ENCODE measurements at regions not wholly inside any gene's neighbourhood (a gene's known extent, or its start where the extent isn't known, plus 50 kb on each side); places are given as distances from the start of the nearest gene placed in this dataset.

DNA sequence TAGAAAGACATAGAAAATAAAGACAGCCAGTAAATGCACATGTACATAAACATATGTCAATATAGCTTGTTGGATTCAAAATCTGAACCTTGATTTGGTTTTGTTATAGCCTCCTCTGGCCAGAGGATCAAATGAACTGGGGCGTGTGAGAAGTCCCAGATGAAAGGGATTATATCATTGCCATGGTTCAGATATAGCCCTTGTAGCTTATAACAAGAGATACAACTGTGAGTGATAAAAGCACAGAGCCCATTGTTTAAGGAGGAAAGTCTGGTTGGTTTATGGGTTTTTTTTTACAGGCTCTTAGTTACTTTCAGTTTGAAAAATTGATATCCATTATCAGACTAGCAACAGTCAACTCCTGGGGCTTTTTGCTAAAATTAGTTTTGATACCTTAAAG lies 101.7 kb upstream of the GLRA2 start (continued):
- TF ChIP-seq HMGXB3 (CRISPR knock-in tag; IDR thresholded peaks at IDR 0.05; ENCODE audit: borderline replicate concordance) = no peak
- TF ChIP-seq ZFX (CRISPR knock-in tag; IDR thresholded peaks at IDR 0.05; ENCODE audit: low read depth) = no peak
- TF ChIP-seq, protein P1, sequence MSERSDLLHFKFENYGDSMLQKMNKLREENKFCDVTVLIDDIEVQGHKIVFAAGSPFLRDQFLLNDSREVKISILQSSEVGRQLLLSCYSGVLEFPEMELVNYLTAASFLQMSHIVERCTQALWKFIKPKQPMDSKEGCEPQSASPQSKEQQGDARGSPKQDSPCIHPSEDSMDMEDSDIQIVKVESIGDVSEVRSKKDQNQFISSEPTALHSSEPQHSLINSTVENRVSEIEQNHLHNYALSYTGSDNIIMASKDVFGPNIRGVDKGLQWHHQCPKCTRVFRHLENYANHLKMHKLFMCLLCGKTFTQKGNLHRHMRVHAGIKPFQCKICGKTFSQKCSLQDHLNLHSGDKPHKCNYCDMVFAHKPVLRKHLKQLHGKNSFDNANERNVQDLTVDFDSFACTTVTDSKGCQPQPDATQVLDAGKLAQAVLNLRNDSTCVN (CRISPR knock-in tag; IDR thresholded peaks at IDR 0.05; ENCODE audit: borderline replicate concordance) = no peak
- TF ChIP-seq SRF (IDR thresholded peaks at IDR 0.05; ENCODE audit: low read depth, low read length) = no peak

DNA sequence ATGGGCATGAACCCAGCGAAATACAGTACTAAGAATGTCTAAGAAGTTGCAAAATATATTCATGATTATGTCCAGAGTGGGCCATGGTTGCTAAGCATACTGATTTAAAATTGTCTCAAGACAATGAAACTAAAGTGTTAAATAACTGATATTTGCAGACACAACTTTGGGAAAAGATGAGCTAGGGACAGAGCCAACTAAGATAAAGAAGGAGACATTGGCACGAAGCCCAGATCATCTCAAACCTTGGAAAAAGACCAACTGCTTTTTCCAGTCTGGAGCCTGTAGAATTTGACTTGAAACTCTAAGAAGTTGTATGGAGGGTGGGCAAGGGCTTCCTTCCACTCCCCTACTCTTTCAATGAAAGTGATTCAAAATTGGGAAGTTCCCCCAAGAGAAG lies 108.5 kb upstream of the GLRA2 start:
- Histone ChIP-seq H4K20me1 (ENCODE audit: insufficient read depth, low read length) (no peaks in the 10 kb centered on the region), H3K27ac (ENCODE audit: extremely low read length, insufficient read depth, low read length) (no peak overlapping the region), H3K79me2 (ENCODE audit: insufficient read depth, low read length) (no peaks in the 10 kb centered on the region), H3K9me3 (ENCODE audit: low read length) (no peaks in the 10 kb centered on the region), H3K27me3 (ENCODE audit: control insufficient read depth in 1 of 2, insufficient read depth in 2 of 2, low read length in 2 of 2) (no peaks in the 10 kb centered on the region), H3K4me1 (ENCODE audit: insufficient read depth, low read length) (no peaks in the 10 kb centered on the region), H2AFZ (ENCODE audit: low read length) (no peak overlapping the region), H3K4me2 (ENCODE audit: low read depth, low read length) (no peak overlapping the region), H3K36me3 (replicated peaks in 1 of 2; ENCODE audit: control insufficient read depth in 1 of 2, insufficient read depth in 2 of 2, low read length in 2 of 2) (no peaks in the 10 kb centered on the region), H3K9ac (ENCODE audit: insufficient read depth, low read depth, low read length) (no peak overlapping the region), H3K4me3 (replicated peaks in 1 of 3; ENCODE audit: insufficient read depth in 1 of 3, low read depth in 2 of 3, low read length in 3 of 3) (no peak overlapping the region)
- FAIRE-seq = no peak
- ChIA-PET POLR2A (no interaction called here), CTCF (ENCODE audit: low intra/inter-chr PET ratio, low total read pairs) (no interaction called here)
- intact Hi-C loops (cut with micrococcal nuclease; ENCODE audit: unreplicated experiment) = no loop called here
- TF ChIP-seq HHEX (CRISPR knock-in tag; IDR thresholded peaks at IDR 0.05) (no peak), PRMT3 (CRISPR knock-in tag; IDR thresholded peaks at IDR 0.05; ENCODE audit: borderline replicate concordance, low read depth) (no peak), TMF1 (CRISPR knock-in tag; IDR thresholded peaks at IDR 0.05; ENCODE audit: low read depth) (no peak), ZC3H13 (CRISPR knock-in tag; IDR thresholded peaks at IDR 0.05) (no peak)
- TF ChIP-seq, protein P2, sequence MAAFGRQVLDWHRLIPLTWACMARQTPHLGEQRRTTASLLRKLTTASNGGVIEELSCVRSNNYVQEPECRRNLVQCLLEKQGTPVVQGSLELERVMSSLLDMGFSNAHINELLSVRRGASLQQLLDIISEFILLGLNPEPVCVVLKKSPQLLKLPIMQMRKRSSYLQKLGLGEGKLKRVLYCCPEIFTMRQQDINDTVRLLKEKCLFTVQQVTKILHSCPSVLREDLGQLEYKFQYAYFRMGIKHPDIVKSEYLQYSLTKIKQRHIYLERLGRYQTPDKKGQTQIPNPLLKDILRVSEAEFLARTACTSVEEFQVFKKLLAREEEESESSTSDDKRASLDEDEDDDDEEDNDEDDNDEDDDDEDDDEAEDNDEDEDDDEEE (CRISPR knock-in tag; IDR thresholded peaks at IDR 0.05) = no peak
- TF ChIP-seq, protein P3, sequence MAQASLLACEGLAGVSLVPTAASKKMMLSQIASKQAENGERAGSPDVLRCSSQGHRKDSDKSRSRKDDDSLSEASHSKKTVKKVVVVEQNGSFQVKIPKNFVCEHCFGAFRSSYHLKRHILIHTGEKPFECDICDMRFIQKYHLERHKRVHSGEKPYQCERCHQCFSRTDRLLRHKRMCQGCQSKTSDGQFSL (CRISPR knock-in tag; IDR thresholded peaks at IDR 0.05) = no peak
- no TSS peak for BruUV-seq (replicated peaks)
- ATAC-seq = no peak
- no peak for DNase-seq (ENCODE audit: low spot score)
- 0% methylated on average over 2 of the region's 2 CpGs for WGBS (ENCODE audit: low lambda C conversion rate)
- in situ Hi-C loops (cut with HindIII; ENCODE audit: extremely low pct_ligation_motif_present, low pct_unique_long_range_greater_than_20kb) = no loop called here
